B cell (primary cell): ENCODE measurements at regions not wholly inside any gene's neighbourhood (a gene's known extent, or its start where the extent isn't known, plus 50 kb on each side); places are given as distances from the start of the nearest gene placed in this dataset.

ENCODE experiments used
- EZH2 ChIP-seq: IDR thresholded peaks from 2 replicates; pipeline ENCODE4 v1.6.1; 2012; ENCODE audit warnings: borderline replicate concordance, low read depth, mild to moderate bottlenecking, moderate library complexity, low read length; ENCODE audit not compliant: insufficient read depth, poor library complexity, severe bottlenecking
- TF ChIP-seq, protein P1 (sequence below): fragments of 200-600 bp; IDR thresholded peaks from one replicate; pipeline ENCODE4 v1.8.0; 2022; ENCODE audit warnings: antibody characterized with exemption, mild to moderate bottlenecking

DNA sequence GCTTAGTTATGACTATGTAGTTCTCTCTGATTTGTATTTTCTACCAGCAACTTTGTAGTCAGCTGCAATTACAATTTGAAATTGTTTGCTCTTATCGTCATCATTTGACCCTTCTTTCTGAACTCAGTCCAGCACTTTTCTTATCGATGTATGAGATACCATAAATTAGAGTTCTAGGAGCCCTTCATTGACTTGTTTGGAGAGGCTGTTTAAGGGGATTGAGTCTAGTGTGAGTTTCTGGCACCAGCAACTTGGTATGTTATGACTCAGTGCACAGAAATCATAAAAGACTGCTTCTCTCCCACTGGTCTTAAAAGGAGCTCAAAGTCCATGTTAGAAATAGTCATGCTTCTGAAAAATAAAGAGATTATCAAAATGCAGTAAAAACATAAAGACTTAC, 190.3 kb downstream of the TENT5A start:
- TF ChIP-seq, protein P1, sequence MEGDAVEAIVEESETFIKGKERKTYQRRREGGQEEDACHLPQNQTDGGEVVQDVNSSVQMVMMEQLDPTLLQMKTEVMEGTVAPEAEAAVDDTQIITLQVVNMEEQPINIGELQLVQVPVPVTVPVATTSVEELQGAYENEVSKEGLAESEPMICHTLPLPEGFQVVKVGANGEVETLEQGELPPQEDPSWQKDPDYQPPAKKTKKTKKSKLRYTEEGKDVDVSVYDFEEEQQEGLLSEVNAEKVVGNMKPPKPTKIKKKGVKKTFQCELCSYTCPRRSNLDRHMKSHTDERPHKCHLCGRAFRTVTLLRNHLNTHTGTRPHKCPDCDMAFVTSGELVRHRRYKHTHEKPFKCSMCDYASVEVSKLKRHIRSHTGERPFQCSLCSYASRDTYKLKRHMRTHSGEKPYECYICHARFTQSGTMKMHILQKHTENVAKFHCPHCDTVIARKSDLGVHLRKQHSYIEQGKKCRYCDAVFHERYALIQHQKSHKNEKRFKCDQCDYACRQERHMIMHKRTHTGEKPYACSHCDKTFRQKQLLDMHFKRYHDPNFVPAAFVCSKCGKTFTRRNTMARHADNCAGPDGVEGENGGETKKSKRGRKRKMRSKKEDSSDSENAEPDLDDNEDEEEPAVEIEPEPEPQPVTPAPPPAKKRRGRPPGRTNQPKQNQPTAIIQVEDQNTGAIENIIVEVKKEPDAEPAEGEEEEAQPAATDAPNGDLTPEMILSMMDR, result no peak
- no peak for TF ChIP-seq EZH2
